Lower leg skin (tissue), 4 donors: ENCODE measurements at regions not wholly inside any gene's neighbourhood (a gene's known extent, or its start where the extent isn't known, plus 50 kb on each side); places are given as distances from the start of the nearest gene placed in this dataset.

Source experiments
- DNase-seq, 2 donors: peaks; one replicate each; pipeline ENCODE4 v3.0.0-alpha.2; 2019; ENCODE audit warnings: low spot score in 2 of 2
- H3K4me3 ChIP-seq: fragments of 200-600 bp; sonication (generic); 2 replicates; pipeline ENCODE4 v1.5.1; 2017; ENCODE audit warnings: mild to moderate bottlenecking, low read depth; ENCODE audit not compliant: poor library complexity, severe bottlenecking
- CTCF ChIP-seq, 3 donors: fragments of 450-650 bp; IDR thresholded peaks; one replicate each; pipeline ENCODE4 v1.5.1; 2016; ENCODE audit warnings: antibody characterized with exemption in 3 of 3, mild to moderate bottlenecking in 3 of 3, moderate library complexity in 2 of 3
- POLR2A ChIP-seq, 2 donors: fragments of 450-650 bp; IDR thresholded peaks; one replicate each; pipeline ENCODE4 v1.6.1; 2016 to 2017; ENCODE audit warnings: antibody characterized with exemption in 2 of 2, mild to moderate bottlenecking in 1 of 2, moderate library complexity in 1 of 2
- WGBS, 2 donors: methylation state at CpG; one replicate each; pipeline ENCODE4 v1.1.5; 2018; 5-methylcytosine and 5-hydroxymethylcytosine counted together
- intact Hi-C: fragments of 100-400 bp; cut with DNase I; formaldehyde crosslinking; loops from one replicate; pipeline ENCODE4 v1.15.0; 2023; ENCODE audit warnings: low total_unique reads

DNA sequence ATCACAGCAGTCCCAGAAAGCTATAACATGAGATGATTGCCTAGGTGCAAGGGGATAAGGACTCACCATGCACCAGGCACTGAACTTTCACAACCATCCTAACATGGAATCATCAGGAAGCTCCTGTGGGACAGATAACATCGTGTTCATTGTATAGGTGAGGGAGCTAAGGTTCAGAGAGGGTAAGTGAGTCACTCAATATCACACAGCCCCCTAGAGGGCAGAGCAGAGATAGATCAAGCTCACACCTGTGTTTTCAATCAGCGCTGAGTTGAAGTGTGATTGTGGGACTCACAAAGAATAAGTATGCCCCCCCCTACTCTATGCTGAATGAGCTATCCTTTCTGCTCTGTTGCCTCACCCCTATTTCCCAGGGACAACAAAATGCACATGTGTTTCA, 377.7 kb upstream of the ERCC4 start:
- TF ChIP-seq POLR2A (IDR thresholded peaks at IDR 0.05) (no peak), CTCF (IDR thresholded peaks at IDR 0.05) (no peak)
- no peak for DNase-seq
- WGBS, 2 donors, result 53 to 70% methylated on average over 2 of the region's 2 CpGs
- intact Hi-C loops, result no loop called here
- H3K4me3 ChIP-seq, result no peak overlapping the region

DNA sequence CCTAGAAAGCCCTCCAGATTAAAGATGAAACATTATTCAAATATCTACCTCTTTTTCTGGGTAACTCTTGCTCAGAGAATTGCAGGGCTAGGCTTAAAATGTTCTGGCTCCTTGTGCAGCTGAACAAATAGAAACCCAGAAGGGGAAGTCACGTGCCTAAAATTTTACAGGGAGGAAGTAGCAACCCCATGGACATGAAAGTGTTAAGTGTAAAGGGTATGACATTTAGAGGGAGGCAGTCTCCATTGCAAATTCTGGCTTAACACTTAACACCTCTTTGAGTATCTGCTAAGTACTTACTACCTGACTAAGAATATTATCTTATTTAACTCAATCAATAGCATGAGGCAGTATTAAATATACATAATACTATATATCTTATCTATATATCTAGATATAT, 376.1 kb upstream of the ERCC4 start:
- intact Hi-C loops, result no loop called here
- TF ChIP-seq CTCF (IDR thresholded peaks at IDR 0.05) (no peak), POLR2A (IDR thresholded peaks at IDR 0.05) (no peak)
- 62 to 68% methylated on average over 1 of the region's 1 CpG for WGBS, 2 donors

DNA sequence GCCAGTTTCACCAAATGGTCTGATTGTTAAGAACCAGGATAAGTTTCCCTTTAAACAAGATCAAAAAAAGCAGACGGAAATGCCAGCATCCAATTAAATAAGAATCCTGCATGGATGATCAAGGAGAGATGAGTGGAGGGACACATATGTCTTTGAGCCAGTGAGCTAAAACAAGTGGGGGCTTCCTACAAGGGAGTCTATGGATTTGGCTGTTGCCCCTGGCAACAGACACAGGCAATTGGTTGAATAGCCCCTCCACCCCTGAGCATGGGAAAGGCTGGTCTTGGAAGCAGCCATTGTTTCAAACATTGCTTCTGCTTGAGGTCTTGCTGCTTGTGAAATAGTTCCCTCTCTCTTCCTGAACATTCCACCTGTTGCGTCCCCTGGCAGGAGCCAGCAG, 374.7 kb upstream of the ERCC4 start:
- H3K4me3 ChIP-seq, result no peak overlapping the region
- intact Hi-C loops, result no loop called here
- TF ChIP-seq CTCF (IDR thresholded peaks at IDR 0.05), result no peak
- no peak for TF ChIP-seq POLR2A (IDR thresholded peaks at IDR 0.05)
- no peak for DNase-seq
- WGBS, 2 donors, result 82 to 93% methylated on average over 2 of the region's 2 CpGs

More for the DNA sequence above, 376.1 kb upstream of the ERCC4 start:
- no peak overlapping the region for H3K4me3 ChIP-seq
- DNase-seq, result no peak

DNA sequence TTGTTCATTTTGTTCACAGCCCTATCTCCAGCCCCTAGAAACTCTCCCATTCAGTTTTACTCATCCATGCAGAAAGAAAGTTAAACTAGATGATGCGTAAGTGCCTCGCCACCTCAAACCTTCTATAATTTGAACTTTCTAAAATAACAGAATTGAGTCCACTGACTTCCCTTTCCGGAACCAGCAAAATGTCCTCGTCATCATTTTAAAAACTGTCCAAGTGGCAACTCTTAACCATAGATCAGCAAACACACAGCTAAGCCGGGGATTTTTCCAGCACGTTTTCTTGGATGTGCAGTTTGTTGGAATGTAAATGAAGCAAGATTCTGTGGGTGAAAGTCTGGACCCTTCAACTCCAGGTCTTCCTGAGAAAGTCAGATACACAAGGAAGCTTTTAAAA, 369.7 kb upstream of the ERCC4 start:
- intact Hi-C loops, result no loop called here
- H3K4me3 ChIP-seq, result no peak overlapping the region

GRCh38 chr16:13552062-13552959, 367.6 kb upstream of the ERCC4 start:
- intact Hi-C loops, result no loop called here
- 67 to 70% methylated on average over 15 of the region's 15 CpGs for WGBS, 2 donors
- no peak for DNase-seq
- TF ChIP-seq CTCF (IDR thresholded peaks at IDR 0.05), result no peak
- no peak for TF ChIP-seq POLR2A (IDR thresholded peaks at IDR 0.05)
- no peak overlapping the region for H3K4me3 ChIP-seq

More for the DNA sequence above, 369.7 kb upstream of the ERCC4 start:
- DNase-seq, result no peak
- TF ChIP-seq CTCF (IDR thresholded peaks at IDR 0.05) (no peak), POLR2A (IDR thresholded peaks at IDR 0.05) (no peak)
- 79 to 82% methylated on average over 6 of the region's 6 CpGs for WGBS, 2 donors

DNA sequence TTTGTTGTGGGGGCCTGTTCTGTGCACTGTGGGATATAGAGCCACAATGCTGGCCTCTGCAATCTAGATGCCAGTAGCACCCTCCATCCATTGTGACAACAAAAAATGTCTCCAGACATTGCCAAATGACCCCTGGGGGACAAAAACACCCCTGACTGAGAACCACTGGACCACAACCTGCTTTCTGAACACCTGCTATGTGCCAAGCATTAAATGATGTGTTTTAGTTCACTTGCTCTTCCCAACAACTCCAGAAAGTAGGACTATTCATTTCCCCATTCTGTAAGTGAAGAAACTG, 367.0 kb upstream of the ERCC4 start:
- intact Hi-C loops, result no loop called here
- DNase-seq, result no peak
- TF ChIP-seq POLR2A (IDR thresholded peaks at IDR 0.05), result no peak
- no peak for TF ChIP-seq CTCF (IDR thresholded peaks at IDR 0.05)
- no peak overlapping the region for H3K4me3 ChIP-seq
